H7 (cell line): ENCODE measurements at regions not wholly inside any gene's neighbourhood (a gene's known extent, or its start where the extent isn't known, plus 50 kb on each side); places are given as distances from the start of the nearest gene placed in this dataset.
"Not testable (repeated sequence)": the region's sequence is repeated elsewhere in the genome, so short reads cannot be mapped to it uniquely, and the experiment has no call there.

Source experiments
- DNase-seq: peaks from one replicate; pipeline ENCODE4 v3.0.0; 2012
- H3K27me3 ChIP-seq: 2 replicates; pipeline ENCODE4 v1.6.0; 2011; ENCODE audit warnings: mild to moderate bottlenecking, low read length; ENCODE audit not compliant: control insufficient read depth, insufficient read depth
- H3K36me3 ChIP-seq: replicated peaks from 2 replicates; pipeline ENCODE4 v1.5.1; 2011; ENCODE audit warnings: low read length; ENCODE audit not compliant: control insufficient read depth, insufficient read depth
- H3K4me3 ChIP-seq: 2 replicates; pipeline ENCODE4 v1.5.1; 2011; ENCODE audit warnings: low read depth, mild to moderate bottlenecking, control low read depth, low read length, moderate library complexity; ENCODE audit not compliant: insufficient read depth

DNA sequence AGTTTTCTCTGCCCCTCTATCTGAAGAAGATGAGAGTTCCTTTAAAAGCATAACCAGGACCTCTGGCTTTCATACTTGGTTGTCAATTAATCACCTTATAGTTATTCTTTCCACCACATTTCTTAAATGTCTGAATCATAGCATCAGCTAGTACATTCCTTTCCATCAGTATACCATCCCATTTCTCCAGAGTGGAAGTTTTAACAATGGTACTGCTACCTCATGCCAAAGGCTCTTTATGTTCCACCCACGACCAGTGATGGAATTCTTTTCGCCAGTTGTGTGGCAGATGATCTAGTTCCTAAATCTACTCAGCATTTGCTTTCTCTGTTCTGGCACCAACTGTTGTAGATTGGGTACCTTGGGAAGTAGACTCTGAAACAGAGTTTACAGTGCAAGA, 379.8 kb downstream of the ZNF674 start:
- Histone ChIP-seq H3K4me3 (no peak overlapping the region), H3K36me3 (no peaks in the 10 kb centered on the region), H3K27me3 (no peaks in the 10 kb centered on the region)
- no peak for DNase-seq

DNA sequence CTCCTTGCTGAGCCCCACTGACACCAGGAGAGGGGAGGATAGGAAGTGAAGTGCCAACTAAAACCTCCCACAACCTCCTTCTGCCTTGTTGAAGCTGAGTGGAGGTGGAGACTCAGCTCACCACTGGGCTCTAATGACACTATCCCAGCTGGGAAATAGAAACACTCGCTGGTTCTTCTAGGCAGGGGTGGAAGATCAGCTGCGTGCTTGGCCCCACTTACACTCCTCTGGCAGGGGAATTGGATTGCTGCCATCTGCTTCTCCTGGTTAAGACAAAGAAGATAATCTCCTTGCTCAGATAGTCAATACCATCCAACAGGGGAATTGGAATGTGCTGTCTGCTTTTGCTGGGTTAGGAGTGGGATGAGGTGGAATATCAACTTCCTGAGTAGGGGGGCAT, 392.5 kb downstream of the ZNF674 start:
- DNase-seq = no peak
- Histone ChIP-seq H3K36me3 (no peaks in the 10 kb centered on the region), H3K4me3 (no peak overlapping the region), H3K27me3 (no peaks in the 10 kb centered on the region)

DNA sequence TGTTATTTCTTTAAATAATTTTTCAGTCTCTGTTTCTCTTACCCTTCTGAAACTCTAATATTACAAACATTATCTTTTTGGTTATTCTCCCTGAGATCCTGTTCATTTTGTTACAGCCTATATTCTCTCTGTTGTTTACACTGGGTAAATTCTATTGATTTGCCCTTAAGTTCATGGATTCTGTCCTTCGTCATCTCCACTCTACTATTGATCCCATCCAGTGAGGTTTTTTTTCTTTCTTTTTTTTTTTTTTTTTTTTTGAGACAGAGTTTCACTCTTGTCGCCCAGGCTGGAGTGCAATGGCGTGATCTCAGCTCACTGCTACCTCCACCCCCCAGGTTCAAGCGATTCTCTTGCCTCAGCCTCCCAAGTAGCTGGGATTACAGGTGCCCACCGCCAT, 393.9 kb downstream of the ZNF674 start:
- H3K4me3 ChIP-seq, H3K36me3 ChIP-seq, DNase-seq, H3K27me3 ChIP-seq: not testable (repeated sequence)

DNA sequence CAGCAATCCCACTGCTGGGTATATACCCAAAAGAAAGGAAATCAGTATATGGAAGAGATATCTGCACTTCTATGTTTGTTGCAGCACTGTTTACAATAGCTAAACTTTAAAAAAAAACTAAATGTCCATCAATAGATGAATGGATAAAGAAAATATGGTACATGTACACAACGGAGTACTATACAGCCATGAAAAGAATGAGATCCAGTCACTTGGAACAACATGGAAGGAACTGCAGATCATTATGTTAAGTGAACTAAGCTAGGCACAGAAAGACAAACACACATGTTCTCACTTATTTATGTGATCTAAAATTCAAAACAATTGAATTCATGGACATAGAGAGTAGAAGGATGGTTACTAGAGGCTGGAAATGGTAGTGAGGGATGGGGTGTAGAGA, 400.7 kb downstream of the ZNF674 start:
- Histone ChIP-seq H3K27me3 (no peaks in the 10 kb centered on the region), H3K36me3 (no peaks in the 10 kb centered on the region), H3K4me3 (no peak overlapping the region)
- no peak for DNase-seq

DNA sequence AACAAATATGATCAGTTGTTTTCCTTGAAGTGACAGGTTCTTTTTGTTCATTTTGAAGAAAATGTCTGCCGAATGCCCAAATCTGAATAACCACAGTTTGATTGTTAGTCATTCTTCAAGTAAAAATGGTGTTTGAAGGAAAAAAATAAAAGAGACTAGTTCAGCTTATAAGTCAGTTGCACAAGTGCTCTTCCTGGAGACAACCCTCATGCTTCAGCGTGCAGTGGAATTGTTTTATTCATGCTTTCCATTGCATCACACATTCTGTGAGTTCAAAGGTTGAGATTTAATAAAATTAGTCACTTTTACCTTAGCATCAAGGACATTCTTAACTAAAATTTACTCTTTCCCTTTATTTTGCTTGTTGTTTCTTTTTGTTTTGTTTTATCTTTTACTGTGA, 404.9 kb downstream of the ZNF674 start:
- no peaks in the 10 kb centered on the region for H3K27me3 ChIP-seq
- H3K4me3 ChIP-seq = no peak overlapping the region
- no peaks in the 10 kb centered on the region for H3K36me3 ChIP-seq
- DNase-seq = no peak

DNA sequence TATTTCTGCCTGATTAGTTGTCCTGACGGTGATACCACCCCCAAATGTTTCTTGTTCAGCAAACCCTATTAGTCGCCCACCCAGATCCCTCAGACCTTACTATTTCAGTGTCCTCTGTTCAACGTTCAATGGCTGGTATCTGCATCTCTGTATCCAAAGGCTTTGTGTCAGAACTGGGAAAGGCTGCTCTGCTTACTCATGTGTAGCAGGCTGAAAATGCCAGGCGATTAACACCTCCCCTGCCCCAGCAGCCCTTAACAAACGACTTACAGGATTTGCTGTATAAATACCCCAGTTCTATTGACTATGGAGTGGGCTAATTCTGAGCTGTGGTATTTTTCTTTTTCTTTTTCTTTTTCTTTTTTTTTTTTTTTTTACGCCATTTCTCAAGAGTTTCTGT, 415.0 kb downstream of the ZNF674 start:
- Histone ChIP-seq H3K4me3 (no peak overlapping the region), H3K36me3 (no peaks in the 10 kb centered on the region), H3K27me3 (no peaks in the 10 kb centered on the region)
- no peak for DNase-seq

DNA sequence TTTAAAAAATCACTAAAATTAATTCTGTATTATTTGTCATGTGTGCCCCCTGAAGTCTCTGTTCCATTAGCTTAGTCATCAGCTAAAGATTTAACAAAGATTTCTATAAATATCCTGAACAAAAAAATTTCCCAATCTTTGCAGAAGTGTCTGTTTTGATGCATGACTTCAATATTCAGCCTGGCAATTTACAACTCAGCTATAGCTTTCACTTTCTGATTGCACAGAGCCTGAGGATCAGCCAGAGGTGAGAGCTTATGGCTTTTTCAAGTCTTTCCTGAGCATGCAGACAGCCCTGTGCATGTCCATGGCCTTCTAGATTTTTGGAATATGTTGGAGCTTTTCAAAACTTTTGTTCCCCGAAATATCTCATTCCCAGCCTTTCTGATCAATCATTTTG, 420.1 kb downstream of the ZNF674 start:
- no peaks in the 10 kb centered on the region for H3K27me3 ChIP-seq
- no peak overlapping the region for H3K4me3 ChIP-seq
- no peak for DNase-seq

DNA sequence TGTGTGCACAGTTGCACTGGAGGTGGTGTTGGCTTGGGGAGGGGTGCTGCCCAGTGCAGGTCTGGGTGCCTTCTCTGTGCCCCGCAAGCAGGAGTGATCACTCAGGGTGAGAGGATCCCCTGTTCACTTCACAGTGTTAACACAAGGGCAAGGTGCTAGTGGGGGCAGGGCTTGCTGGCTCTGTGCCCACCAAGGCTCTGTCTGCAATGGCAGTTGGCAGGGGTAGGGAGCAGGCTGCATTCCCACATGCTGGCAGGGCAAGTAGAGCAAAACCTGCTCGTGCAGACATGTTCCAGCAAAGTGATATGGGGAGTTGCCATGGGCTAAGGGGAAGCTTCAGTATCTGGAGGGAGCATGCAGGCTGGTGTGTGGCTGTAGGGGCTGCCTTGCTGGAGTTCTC, 428.0 kb downstream of the ZNF674 start:
- DNase-seq = no peak
- H3K27me3 ChIP-seq = no peaks in the 10 kb centered on the region
- H3K4me3 ChIP-seq = no peak overlapping the region
- H3K36me3 ChIP-seq = no peaks in the 10 kb centered on the region

More for the DNA sequence above, 420.1 kb downstream of the ZNF674 start:
- no peaks in the 10 kb centered on the region for H3K36me3 ChIP-seq

DNA sequence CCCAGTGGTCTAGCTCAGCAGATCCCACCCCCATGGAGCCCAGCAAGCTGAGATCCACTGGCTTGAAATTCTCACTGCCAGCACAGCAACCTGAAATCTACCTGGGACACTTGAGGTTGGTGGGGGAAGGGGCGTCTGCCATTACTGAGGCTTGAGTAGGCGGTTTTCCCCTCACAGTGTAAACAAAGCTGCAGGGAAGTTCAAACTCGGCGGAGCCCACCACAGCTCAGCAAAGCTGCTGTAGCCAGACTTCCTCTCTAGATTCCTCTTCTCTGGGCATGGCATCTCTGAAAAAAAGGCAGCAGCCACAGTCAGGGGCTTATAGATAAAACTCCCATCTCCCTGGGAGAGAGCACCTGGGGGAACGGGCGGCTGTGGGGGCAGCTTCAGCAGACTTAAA, 457.9 kb downstream of the ZNF674 start:
- not testable (repeated sequence) for H3K4me3 ChIP-seq, DNase-seq, H3K27me3 ChIP-seq, H3K36me3 ChIP-seq

DNA sequence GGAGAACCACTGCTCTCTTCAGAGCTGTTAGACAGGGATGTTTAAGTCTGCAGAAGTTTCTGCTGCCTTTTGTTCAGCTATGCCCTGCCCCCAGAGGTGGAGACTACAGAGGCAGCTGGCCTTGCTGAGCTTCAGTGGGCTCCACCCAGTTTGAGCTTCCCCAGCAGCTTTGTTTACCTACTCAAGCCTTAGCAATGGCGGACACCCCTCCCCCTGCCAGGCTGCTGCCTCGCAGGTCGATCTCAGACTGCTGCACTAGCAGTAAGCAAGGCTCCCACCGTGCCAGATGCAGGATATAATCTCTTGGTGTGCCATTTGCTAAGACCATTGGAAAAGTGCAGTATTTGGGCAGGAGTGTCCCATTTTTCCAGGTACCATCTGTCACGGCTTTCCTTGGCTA, 465.1 kb downstream of the ZNF674 start:
- H3K36me3 ChIP-seq, H3K4me3 ChIP-seq, DNase-seq, H3K27me3 ChIP-seq: not testable (repeated sequence)

DNA sequence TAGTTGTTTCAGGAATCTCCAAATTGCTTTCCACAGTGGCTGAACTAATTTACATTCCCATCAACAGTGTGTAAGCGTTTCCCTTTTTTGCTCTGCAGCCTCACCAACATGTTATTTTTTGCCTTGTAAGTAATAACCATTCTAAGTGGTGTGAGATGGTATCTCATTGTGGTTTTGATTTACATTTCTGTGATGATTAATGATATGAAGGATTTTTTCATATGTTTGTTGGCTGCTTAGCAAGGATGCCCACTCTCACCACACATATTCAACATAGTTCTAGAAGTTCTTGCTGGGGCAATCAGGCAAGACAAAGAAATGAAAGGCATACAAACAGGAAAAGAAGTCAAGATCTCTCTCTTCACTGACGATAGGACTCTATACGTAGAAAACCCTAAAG, 472.4 kb downstream of the ZNF674 start:
- DNase-seq = no peak
- Histone ChIP-seq H3K27me3 (no peaks in the 10 kb centered on the region), H3K36me3 (no peaks in the 10 kb centered on the region), H3K4me3 (no peak overlapping the region)

DNA sequence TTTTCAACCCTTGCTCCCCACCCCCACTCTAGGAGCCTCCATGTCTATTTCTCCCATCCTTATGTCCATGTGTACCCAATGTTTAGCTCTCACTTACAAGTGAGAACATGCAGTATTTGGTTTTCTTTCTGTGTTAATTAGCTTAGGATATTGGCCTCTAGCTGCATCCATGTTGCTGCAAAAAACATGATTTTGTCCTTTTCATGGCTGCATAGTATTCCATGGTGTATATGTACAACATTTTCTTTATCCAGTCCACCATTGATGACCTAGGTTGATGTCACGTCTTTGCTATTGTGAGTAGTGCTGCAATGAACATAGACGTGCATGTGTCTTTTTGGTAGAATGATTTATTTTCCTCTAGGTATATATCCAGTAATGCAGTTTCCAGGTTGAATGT, 472.8 kb downstream of the ZNF674 start:
- Histone ChIP-seq H3K36me3 (no peaks in the 10 kb centered on the region), H3K27me3 (no peaks in the 10 kb centered on the region), H3K4me3 (no peak overlapping the region)
- no peak for DNase-seq

DNA sequence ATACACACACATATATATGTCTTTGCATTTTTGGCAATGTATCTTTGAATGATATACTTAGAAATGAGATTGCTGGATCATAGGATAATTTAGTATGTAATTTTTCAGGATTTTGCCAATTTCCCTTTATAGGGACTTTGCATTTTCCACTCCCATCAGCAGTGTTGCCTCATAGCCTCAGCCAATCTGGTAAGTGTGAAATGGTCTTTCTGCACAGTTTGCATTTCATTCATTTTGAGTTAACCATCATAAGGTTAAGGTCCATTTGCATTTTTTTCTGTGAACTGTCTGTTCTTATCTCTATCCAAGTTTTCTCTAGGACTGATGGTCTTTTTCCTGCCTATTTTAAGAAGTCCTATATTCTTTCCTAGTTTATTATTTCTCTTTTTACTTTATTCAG, 474.8 kb downstream of the ZNF674 start:
- DNase-seq = no peak
- H3K36me3 ChIP-seq = no peaks in the 10 kb centered on the region
- no peak overlapping the region for H3K4me3 ChIP-seq
- H3K27me3 ChIP-seq = no peaks in the 10 kb centered on the region

DNA sequence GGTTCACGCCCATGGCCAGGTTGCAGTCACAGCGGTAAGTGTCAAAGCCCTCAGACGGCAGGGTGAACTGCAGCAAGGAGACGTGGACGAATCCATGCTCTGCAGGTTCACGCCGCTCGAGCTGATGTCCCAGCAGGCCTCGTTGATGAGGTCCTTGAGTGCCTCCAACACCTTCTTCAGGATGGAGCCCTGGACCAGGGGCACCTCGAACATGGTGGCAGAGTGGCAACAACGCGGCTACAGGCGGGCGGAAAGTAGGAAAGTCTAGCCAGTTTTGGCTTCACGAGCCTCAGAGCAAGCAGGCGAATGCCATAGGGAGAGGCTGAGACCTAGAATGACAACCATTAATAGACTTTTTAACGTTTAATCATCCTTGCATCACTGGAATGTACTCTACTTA, 485.9 kb downstream of the ZNF674 start:
- Histone ChIP-seq H3K4me3 (no peak overlapping the region), H3K27me3 (no peaks in the 10 kb centered on the region), H3K36me3 (no peaks in the 10 kb centered on the region)
- DNase-seq = no peak

DNA sequence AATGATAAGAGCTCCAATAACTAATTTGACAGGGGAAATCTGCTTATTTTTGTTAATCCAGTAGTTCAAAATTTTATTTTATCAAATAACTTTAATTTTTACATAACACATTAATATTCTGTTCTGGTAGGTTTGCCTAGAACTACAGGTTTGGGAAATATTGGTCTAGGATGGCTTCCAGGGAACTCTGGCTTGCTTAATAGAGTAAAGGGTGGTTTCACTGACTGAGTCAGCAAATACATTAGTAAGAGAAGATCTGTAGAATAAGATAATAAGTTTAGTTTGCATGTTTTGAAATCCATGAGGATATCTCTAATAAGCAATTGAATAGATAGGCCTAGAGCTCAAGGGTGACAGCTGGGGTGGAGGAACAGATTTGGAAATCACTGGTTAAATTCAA, 500.7 kb downstream of the ZNF674 start:
- H3K4me3 ChIP-seq = no peak overlapping the region
- no peaks in the 10 kb centered on the region for H3K27me3 ChIP-seq
- no peaks in the 10 kb centered on the region for H3K36me3 ChIP-seq
- DNase-seq = no peak

DNA sequence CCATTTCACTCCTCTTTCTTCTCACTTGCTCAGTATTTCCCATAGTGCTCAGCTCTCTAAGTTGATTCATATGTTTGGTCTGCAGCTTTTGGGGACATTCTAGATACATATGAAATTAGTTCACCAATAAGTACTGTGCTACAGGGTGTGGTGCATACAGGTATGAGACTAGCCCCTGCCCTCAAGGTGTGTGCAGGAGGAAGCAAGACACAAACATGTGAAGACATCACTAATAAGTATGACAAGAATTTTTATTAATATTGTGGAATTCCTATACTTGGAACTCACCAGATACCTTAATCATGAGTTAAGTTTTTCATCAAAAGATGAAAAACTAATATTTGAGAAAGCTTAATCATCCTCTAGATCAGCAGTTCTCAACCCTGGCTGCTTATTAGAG, 505.2 kb downstream of the ZNF674 start:
- Histone ChIP-seq H3K36me3 (no peaks in the 10 kb centered on the region), H3K27me3 (no peaks in the 10 kb centered on the region), H3K4me3 (no peak overlapping the region)
- DNase-seq = no peak
